MM.1S (cell line): ENCODE measurements at regions not wholly inside any gene's neighbourhood (a gene's known extent, or its start where the extent isn't known, plus 50 kb on each side); places are given as distances from the start of the nearest gene placed in this dataset.

ENCODE experiments used
- EZH2 ChIP-seq: fragments of 300-600 bp; sonication (generic); optimal IDR thresholded peaks from 2 replicates; pipeline ENCODE3; 2017; ENCODE audit warnings: low read depth, mild to moderate bottlenecking, antibody characterized with exemption, low read length, mixed read lengths
- TF ChIP-seq, protein P1 (sequence below): fragments of 300-600 bp; sonication (generic); IDR thresholded peaks from 2 replicates; pipeline ENCODE4 v1.5.1; 2016; ENCODE audit warnings: antibody characterized with exemption, low read length, mixed read lengths

DNA sequence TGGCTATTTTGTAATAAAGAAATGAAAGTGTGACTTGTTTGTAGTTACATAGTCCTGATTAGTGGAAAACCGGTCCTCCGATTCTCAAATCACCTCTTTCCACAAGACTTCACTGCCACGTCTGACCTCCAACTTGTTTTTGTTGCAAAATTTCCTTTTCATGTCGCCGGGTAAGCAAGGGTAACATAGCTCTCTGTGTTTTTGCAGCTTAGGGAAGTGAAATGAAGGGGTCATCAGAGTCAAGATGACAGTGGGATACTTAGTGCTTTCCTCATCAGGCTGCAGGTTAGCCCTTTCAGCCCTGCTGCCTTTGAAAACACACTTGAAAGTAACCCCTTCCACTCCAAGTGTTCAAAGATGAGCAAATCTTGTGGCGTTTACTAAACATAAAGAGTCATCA is 217.9 kb downstream of the USP25 start:
- TF ChIP-seq, protein P1, sequence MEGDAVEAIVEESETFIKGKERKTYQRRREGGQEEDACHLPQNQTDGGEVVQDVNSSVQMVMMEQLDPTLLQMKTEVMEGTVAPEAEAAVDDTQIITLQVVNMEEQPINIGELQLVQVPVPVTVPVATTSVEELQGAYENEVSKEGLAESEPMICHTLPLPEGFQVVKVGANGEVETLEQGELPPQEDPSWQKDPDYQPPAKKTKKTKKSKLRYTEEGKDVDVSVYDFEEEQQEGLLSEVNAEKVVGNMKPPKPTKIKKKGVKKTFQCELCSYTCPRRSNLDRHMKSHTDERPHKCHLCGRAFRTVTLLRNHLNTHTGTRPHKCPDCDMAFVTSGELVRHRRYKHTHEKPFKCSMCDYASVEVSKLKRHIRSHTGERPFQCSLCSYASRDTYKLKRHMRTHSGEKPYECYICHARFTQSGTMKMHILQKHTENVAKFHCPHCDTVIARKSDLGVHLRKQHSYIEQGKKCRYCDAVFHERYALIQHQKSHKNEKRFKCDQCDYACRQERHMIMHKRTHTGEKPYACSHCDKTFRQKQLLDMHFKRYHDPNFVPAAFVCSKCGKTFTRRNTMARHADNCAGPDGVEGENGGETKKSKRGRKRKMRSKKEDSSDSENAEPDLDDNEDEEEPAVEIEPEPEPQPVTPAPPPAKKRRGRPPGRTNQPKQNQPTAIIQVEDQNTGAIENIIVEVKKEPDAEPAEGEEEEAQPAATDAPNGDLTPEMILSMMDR = no peak
- TF ChIP-seq EZH2 = no peak
